Esophagus squamous epithelium (tissue), 5 donors: ENCODE measurements at regions not wholly inside any gene's neighbourhood (a gene's known extent, or its start where the extent isn't known, plus 50 kb on each side); places are given as distances from the start of the nearest gene placed in this dataset.

Source experiments
- DNase-seq: peaks from one replicate; lab custom pipeline; 2025; lab: John Stamatoyannopoulos, UW
- H3K27ac ChIP-seq, 4 donors: fragments of 200-600 bp; sonication (generic); one replicate each; pipeline ENCODE4 v1.5.1; 2016 to 2019; ENCODE audit warnings: mild to moderate bottlenecking in 1 of 4
- H3K27me3 ChIP-seq, 4 donors: fragments of 200-600 bp; sonication (generic); 1 replicate in 3 of 4; 2 replicates in 1 of 4; pipeline versions ENCODE4 v1.5.1 to v1.6.0; 2017 to 2021; ENCODE audit warnings: antibody characterized with exemption in 1 of 4
- H3K36me3 ChIP-seq, 3 donors: fragments of 200-600 bp; sonication (generic); one replicate each; pipeline ENCODE4 v1.5.1; 2016 to 2019
- H3K4me1 ChIP-seq, 3 donors: fragments of 200-600 bp; sonication (generic); one replicate each; pipeline ENCODE4 v1.5.1; 2017 to 2019
- H3K4me3 ChIP-seq, 4 donors: fragments of 200-600 bp; sonication (generic); 1 replicate in 3 of 4; 2 replicates in 1 of 4; pipeline ENCODE4 v1.5.1; 2016 to 2019; ENCODE audit warnings: mild to moderate bottlenecking in 2 of 4, moderate library complexity in 1 of 4
- H3K9me3 ChIP-seq, 3 donors: fragments of 200-600 bp; sonication (generic); one replicate each; pipeline ENCODE4 v1.5.1; 2016 to 2019
- CTCF ChIP-seq, 6 experiments: fragments of 450-650 bp in 4 of 6; fragments of 200-600 bp in 2 of 6; sonication (generic) in 2 of 6; IDR thresholded peaks; one replicate each; pipeline ENCODE4 v1.5.1; 2016 to 2019; ENCODE audit warnings: antibody characterized with exemption in 6 of 6, mild to moderate bottlenecking in 4 of 6, moderate library complexity in 4 of 6
- POLR2A ChIP-seq, 4 donors: fragments of 450-650 bp; IDR thresholded peaks; one replicate each; pipeline ENCODE4 v1.6.1; 2017; ENCODE audit warnings: antibody characterized with exemption in 4 of 4, mild to moderate bottlenecking in 4 of 4, moderate library complexity in 3 of 4
- WGBS, 2 donors: methylation state at CpG; one replicate each; pipeline ENCODE4 v1.1.5; 2018; 5-methylcytosine and 5-hydroxymethylcytosine counted together
- intact Hi-C: fragments of 100-400 bp; cut with DNase I; formaldehyde crosslinking; loops from one replicate; pipeline ENCODE4 v1.15.0; 2022
- donor health status: DM: yes; HTN: yes; CAD: no.

GRCh38 chr5:96197347-96197746 lies 235.7 kb upstream of the ELL2 start:
- no peak for DNase-seq
- 82 to 83% methylated on average over 2 of the region's 2 CpGs for whole genome bisulfite sequencing, 2 donors
- Histone ChIP-seq H3K27ac (no peak overlapping the region), H3K36me3 (no peaks in the 10 kb centered on the region), H3K9me3 (no peaks in the 10 kb centered on the region), H3K27me3 (no peaks in the 10 kb centered on the region), H3K4me1 (peaks cover 0 to 12% (median 0%) of the 10 kb centered on the region in 3 donors), H3K4me3 (no peak overlapping the region)
- TF ChIP-seq POLR2A (IDR thresholded peaks at IDR 0.05): no peak
- TF ChIP-seq CTCF (IDR thresholded peaks at IDR 0.05): no peak
- intact Hi-C loops: no loop called here

- intact Hi-C loops: no loop called here
- Histone ChIP-seq H3K36me3 (no peaks in the 10 kb centered on the region), H3K9me3 (no peaks in the 10 kb centered on the region), H3K27me3 (no peaks in the 10 kb centered on the region), H3K4me3 (no peak overlapping the region), H3K27ac (peak overlapping the region in 1 of 4 donors; percentile 22), H3K4me1 (peaks cover 0 to 12% (median 0%) of the 10 kb centered on the region in 3 donors)
- TF ChIP-seq POLR2A (IDR thresholded peaks at IDR 0.05): no peak
- TF ChIP-seq CTCF (IDR thresholded peaks at IDR 0.05): no peak
- WGBS, 2 donors: 57 to 92% methylated on average over 1 of the region's 1 CpG
- no peak for DNase-seq
These were observed 235.2 kb upstream of the ELL2 start for GRCh38 chr5:96196890-96197289.

GRCh38 chr5:96196407-96196806 lies 234.8 kb upstream of the ELL2 start:
- Histone ChIP-seq H3K4me3 (no peak overlapping the region), H3K4me1 (peaks cover 0 to 12% (median 0%) of the 10 kb centered on the region in 3 donors), H3K36me3 (no peaks in the 10 kb centered on the region), H3K27ac (peak overlapping the region in 1 of 4 donors; percentile 22), H3K9me3 (no peaks in the 10 kb centered on the region), H3K27me3 (no peaks in the 10 kb centered on the region)
- DNase-seq: no peak
- intact Hi-C loops: no loop called here
- TF ChIP-seq CTCF (IDR thresholded peaks at IDR 0.05): no peak
- TF ChIP-seq POLR2A (IDR thresholded peaks at IDR 0.05): no peak
- WGBS, 2 donors: 87 to 93% methylated on average over 4 of the region's 4 CpGs

GRCh38 chr5:96195123-96195522 lies 233.5 kb upstream of the ELL2 start:
- WGBS, 2 donors: 64 to 83% methylated on average over 1 of the region's 1 CpG
- Histone ChIP-seq H3K4me3 (no peak overlapping the region), H3K27ac (no peak overlapping the region), H3K36me3 (no peaks in the 10 kb centered on the region), H3K4me1 (no peaks in the 10 kb centered on the region), H3K9me3 (no peaks in the 10 kb centered on the region), H3K27me3 (no peaks in the 10 kb centered on the region)
- TF ChIP-seq CTCF (IDR thresholded peaks at IDR 0.05) (no peak), POLR2A (IDR thresholded peaks at IDR 0.05) (no peak)
- no peak for DNase-seq
- intact Hi-C loops: no loop called here

GRCh38 chr5:96194593-96194992 lies 232.9 kb upstream of the ELL2 start:
- no peak for DNase-seq
- H3K4me1 ChIP-seq: no peaks in the 10 kb centered on the region
- H3K27ac ChIP-seq: no peak overlapping the region

More at GRCh38 chr5:96194593-96194992, 232.9 kb upstream of the ELL2 start:
- H3K27me3 ChIP-seq: no peaks in the 10 kb centered on the region
- no peak overlapping the region for H3K4me3 ChIP-seq
- no peaks in the 10 kb centered on the region for H3K36me3 ChIP-seq
- intact Hi-C loops: no loop called here
- H3K9me3 ChIP-seq: no peaks in the 10 kb centered on the region
- TF ChIP-seq POLR2A (IDR thresholded peaks at IDR 0.05) (no peak), CTCF (IDR thresholded peaks at IDR 0.05) (no peak)
